ENCODE measurements at regions not wholly inside any gene's neighbourhood (a gene's known extent, or its start where the extent isn't known, plus 50 kb on each side); places are given as distances from the start of the nearest gene placed in this dataset.

DNA sequence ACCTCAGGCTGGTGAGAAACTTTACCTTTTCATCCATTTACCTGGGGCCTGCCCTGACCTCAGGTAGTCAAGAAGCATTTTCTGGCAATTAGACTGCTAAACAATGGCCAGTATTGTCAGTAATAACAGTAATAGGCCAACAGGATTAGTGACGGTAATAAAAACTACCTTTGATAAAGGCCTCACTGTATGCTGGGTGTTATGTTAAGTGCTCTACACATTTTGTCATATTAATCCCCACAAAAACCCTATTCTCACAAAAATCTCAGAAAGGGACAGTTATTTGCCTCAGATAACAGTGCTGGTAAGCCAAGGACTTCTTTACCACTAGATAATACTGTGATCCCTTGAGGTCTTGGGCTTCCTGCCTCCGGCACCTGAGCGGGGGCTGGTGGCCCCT, 191.4 kb downstream of the FOXD2 start:
- TF ChIP-seq, protein P1, sequence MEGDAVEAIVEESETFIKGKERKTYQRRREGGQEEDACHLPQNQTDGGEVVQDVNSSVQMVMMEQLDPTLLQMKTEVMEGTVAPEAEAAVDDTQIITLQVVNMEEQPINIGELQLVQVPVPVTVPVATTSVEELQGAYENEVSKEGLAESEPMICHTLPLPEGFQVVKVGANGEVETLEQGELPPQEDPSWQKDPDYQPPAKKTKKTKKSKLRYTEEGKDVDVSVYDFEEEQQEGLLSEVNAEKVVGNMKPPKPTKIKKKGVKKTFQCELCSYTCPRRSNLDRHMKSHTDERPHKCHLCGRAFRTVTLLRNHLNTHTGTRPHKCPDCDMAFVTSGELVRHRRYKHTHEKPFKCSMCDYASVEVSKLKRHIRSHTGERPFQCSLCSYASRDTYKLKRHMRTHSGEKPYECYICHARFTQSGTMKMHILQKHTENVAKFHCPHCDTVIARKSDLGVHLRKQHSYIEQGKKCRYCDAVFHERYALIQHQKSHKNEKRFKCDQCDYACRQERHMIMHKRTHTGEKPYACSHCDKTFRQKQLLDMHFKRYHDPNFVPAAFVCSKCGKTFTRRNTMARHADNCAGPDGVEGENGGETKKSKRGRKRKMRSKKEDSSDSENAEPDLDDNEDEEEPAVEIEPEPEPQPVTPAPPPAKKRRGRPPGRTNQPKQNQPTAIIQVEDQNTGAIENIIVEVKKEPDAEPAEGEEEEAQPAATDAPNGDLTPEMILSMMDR (conservative IDR thresholded peaks at IDR 0.05; ENCODE audit: low read depth in 2 of 2): no peak
- TF ChIP-seq, protein P2, sequence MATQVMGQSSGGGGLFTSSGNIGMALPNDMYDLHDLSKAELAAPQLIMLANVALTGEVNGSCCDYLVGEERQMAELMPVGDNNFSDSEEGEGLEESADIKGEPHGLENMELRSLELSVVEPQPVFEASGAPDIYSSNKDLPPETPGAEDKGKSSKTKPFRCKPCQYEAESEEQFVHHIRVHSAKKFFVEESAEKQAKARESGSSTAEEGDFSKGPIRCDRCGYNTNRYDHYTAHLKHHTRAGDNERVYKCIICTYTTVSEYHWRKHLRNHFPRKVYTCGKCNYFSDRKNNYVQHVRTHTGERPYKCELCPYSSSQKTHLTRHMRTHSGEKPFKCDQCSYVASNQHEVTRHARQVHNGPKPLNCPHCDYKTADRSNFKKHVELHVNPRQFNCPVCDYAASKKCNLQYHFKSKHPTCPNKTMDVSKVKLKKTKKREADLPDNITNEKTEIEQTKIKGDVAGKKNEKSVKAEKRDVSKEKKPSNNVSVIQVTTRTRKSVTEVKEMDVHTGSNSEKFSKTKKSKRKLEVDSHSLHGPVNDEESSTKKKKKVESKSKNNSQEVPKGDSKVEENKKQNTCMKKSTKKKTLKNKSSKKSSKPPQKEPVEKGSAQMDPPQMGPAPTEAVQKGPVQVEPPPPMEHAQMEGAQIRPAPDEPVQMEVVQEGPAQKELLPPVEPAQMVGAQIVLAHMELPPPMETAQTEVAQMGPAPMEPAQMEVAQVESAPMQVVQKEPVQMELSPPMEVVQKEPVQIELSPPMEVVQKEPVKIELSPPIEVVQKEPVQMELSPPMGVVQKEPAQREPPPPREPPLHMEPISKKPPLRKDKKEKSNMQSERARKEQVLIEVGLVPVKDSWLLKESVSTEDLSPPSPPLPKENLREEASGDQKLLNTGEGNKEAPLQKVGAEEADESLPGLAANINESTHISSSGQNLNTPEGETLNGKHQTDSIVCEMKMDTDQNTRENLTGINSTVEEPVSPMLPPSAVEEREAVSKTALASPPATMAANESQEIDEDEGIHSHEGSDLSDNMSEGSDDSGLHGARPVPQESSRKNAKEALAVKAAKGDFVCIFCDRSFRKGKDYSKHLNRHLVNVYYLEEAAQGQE (IDR thresholded peaks at IDR 0.05; ENCODE audit: unreplicated experiment): no peak
- no peak for TF ChIP-seq STAT1 (IDR thresholded peaks at IDR 0.05; ENCODE audit: unreplicated experiment)
- TF ChIP-seq POLR2AphosphoS5 (IDR thresholded peaks at IDR 0.05; ENCODE audit: low read depth): no peak
- TF ChIP-seq CREB1 (CRISPR knock-in tag; IDR thresholded peaks at IDR 0.05; ENCODE audit: low read depth): no peak
- no peak for TF ChIP-seq ZNF331 (CRISPR knock-in tag; IDR thresholded peaks at IDR 0.05; ENCODE audit: low read depth)
- no peak for TF ChIP-seq EZH2 (IDR thresholded peaks at IDR 0.05; ENCODE audit: low read depth, unreplicated experiment)
- TF ChIP-seq, protein P3, sequence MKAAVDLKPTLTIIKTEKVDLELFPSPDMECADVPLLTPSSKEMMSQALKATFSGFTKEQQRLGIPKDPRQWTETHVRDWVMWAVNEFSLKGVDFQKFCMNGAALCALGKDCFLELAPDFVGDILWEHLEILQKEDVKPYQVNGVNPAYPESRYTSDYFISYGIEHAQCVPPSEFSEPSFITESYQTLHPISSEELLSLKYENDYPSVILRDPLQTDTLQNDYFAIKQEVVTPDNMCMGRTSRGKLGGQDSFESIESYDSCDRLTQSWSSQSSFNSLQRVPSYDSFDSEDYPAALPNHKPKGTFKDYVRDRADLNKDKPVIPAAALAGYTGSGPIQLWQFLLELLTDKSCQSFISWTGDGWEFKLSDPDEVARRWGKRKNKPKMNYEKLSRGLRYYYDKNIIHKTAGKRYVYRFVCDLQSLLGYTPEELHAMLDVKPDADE (IDR thresholded peaks at IDR 0.05): no peak
- no peak for TF ChIP-seq NANOG (IDR thresholded peaks at IDR 0.05; ENCODE audit: borderline replicate concordance)
- no peak for TF ChIP-seq EZH2phosphoT487 (IDR thresholded peaks at IDR 0.05; ENCODE audit: unreplicated experiment)
- no peak for TF ChIP-seq ZNF114 (CRISPR knock-in tag; IDR thresholded peaks at IDR 0.05)
- no peak for TF ChIP-seq JUNB (IDR thresholded peaks at IDR 0.05; ENCODE audit: unreplicated experiment)
